ENCODE measurements at regions not wholly inside any gene's neighbourhood (a gene's known extent, or its start where the extent isn't known, plus 50 kb on each side); places are given as distances from the start of the nearest gene placed in this dataset.

DNA sequence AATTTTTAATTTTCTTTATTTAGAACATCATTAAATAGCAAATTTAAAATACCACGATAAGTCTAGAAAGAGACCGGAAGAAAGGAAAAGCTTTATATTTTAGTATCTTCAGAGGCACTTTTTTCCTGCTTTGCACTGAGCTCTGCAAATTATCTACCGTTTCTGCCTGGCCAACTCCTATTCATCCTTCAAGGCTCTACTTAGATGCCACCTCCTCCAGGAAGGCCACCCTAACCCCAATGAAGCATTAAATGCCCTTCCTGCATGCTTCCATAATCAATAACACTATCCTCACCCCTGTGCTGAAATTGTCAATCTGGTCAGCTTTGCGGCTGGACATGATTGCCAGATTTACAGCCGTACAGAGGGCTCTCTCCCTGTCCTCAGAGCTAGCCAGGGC lies 141.8 kb upstream of the CHST15 start:
- no peak overlapping the region for H3K27ac ChIP-seq (ENCODE audit: low read depth, low read length, severe bottlenecking)
- H3K4me1 ChIP-seq (ENCODE audit: control insufficient read depth, insufficient read depth, low read length, poor library complexity, severe bottlenecking), result no peaks in the 10 kb centered on the region
- WGBS, 2 experiments (ENCODE audit: insufficient coverage in 2 of 2), result 83 to 86% methylated on average over 3 to 4 of the region's 5 CpGs
- no peaks in the 10 kb centered on the region for H3K36me3 ChIP-seq (ENCODE audit: control insufficient read depth, insufficient read depth, low read length)
- H3K4me3 ChIP-seq (ENCODE audit: extremely low read depth, insufficient read depth, low read length, poor library complexity, severe bottlenecking), result no peak overlapping the region
- no peaks in the 10 kb centered on the region for H3K9me3 ChIP-seq (ENCODE audit: control insufficient read depth, low read length)

DNA sequence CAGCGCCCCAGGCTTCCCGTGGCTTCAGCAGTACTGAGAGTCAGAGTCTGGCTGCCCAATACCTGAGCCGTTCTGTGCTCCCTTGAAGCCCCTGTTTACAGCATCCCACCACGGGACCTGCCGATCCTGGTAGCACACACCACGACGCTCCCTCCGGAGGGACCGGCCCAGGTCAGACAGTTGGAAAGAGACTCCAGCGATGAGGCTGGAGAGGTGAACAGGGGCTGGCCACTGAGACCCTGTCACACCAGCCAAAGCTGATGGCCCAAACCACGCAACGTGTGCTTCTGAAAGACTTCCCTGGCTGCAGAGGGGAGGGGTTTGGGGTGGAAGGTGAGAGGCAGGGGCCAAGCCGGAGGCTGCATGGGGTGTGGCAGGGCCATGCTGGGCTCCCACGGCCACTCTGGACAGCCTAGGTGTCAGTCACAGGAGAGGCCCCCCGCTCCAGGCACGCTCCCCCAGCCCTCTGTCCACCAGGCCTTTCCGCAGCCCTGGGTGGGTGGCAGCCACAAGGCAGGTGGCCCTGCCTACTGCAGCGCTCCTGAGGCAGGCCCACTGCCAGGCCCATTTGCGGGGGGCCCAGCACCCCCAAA lies 140.2 kb upstream of the CHST15 start:
- H3K36me3 ChIP-seq (ENCODE audit: control insufficient read depth, insufficient read depth, low read length), result no peaks in the 10 kb centered on the region
- H3K4me3 ChIP-seq (ENCODE audit: extremely low read depth, insufficient read depth, low read length, poor library complexity, severe bottlenecking), result no peak overlapping the region
- no peaks in the 10 kb centered on the region for H3K9me3 ChIP-seq (ENCODE audit: control insufficient read depth, low read length)
- 92 to 94% methylated on average over 11 to 17 of the region's 19 CpGs for WGBS, 2 experiments (ENCODE audit: insufficient coverage in 2 of 2)
- no peak overlapping the region for H3K27ac ChIP-seq (ENCODE audit: low read depth, low read length, severe bottlenecking)
- H3K4me1 ChIP-seq (ENCODE audit: control insufficient read depth, insufficient read depth, low read length, poor library complexity, severe bottlenecking), result no peaks in the 10 kb centered on the region

DNA sequence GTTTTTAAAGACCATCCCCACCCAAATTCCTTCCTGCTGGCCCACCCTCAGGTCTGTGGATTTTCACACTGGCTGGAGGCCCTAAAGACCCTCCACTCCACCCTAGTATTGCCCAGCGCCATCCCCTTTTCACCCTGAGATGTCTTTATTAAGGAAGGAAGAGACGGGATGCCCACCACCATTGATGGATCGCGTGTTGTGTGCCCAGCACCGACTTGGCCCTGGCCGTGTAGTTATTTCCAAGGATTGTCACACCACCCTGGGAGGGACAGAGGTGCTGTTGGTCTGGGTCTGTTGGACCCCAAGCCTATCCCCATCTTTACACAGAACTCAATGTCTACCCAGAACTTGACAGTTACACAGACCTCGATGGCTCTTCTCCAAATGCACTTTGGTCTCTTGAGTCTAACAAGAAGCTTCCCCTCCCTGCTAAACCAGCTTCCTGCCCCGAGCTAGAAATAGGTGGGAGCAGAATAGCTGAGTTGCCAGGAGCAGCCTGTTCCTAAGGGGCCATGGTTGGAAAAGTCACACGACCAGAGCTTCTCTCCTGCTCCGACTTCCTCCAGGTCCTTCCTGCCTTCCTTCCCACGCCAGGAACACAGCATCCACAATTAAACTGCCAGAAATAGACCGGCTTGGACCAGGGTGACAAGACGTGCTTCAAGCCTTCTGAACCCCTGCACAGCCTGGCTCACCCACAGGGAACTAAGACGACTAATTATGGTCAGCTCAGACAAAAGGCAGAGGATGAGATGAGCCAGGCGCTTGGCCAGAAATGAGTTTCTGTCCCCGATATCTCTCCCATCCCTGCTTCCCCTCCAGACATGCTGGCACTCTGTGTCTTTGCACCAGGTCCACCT lies 139.5 kb upstream of the CHST15 start:
- WGBS, 2 experiments (ENCODE audit: insufficient coverage in 2 of 2), result 71 to 80% methylated on average over 9 to 11 of the region's 16 CpGs
- H3K27ac ChIP-seq (ENCODE audit: low read depth, low read length, severe bottlenecking), result no peak overlapping the region
- no peaks in the 10 kb centered on the region for H3K4me1 ChIP-seq (ENCODE audit: control insufficient read depth, insufficient read depth, low read length, poor library complexity, severe bottlenecking)

GRCh38 chr10:124231168-124232155 lies 138.1 kb upstream of the CHST15 start:
- no peak overlapping the region for H3K27ac ChIP-seq (ENCODE audit: low read depth, low read length, severe bottlenecking)
- H3K4me3 ChIP-seq (ENCODE audit: extremely low read depth, insufficient read depth, low read length, poor library complexity, severe bottlenecking), result no peak overlapping the region
- WGBS, 2 experiments (ENCODE audit: insufficient coverage in 2 of 2), result 93 to 95% methylated on average over 4 of the region's 8 CpGs
- no peaks in the 10 kb centered on the region for H3K4me1 ChIP-seq (ENCODE audit: control insufficient read depth, insufficient read depth, low read length, poor library complexity, severe bottlenecking)
- peaks cover 14% of the 10 kb centered on the region for H3K9me3 ChIP-seq (ENCODE audit: control insufficient read depth, low read length)
- no peaks in the 10 kb centered on the region for H3K36me3 ChIP-seq (ENCODE audit: control insufficient read depth, insufficient read depth, low read length)

More for the DNA sequence above, 139.5 kb upstream of the CHST15 start:
- no peaks in the 10 kb centered on the region for H3K36me3 ChIP-seq (ENCODE audit: control insufficient read depth, insufficient read depth, low read length)
- no peaks in the 10 kb centered on the region for H3K9me3 ChIP-seq (ENCODE audit: control insufficient read depth, low read length)
- no peak overlapping the region for H3K4me3 ChIP-seq (ENCODE audit: extremely low read depth, insufficient read depth, low read length, poor library complexity, severe bottlenecking)

DNA sequence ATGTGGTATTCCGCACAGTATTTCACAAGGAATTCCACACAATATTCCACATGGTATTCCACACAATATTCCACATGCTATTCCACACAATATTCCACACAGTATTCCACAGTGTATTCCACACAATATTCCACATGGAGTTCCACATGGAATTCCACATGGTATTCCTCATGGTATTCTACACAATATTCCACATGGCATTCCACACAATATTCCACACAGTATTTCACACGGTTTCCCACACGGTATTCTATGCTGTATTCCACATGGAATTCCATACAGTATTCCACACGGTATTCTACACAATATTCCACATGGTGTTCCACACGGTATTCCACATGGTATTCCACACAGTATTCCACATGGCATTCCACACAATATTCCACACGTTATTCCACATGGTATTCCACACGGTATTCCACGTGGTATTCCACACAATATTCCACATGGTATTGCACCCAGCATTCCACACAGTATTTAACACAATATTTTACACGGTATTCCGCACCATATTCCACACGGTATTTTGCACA lies 137.3 kb upstream of the CHST15 start:
- Histone ChIP-seq H3K4me1 (ENCODE audit: control insufficient read depth, insufficient read depth, low read length, poor library complexity, severe bottlenecking) (no peaks in the 10 kb centered on the region), H3K27ac (ENCODE audit: low read depth, low read length, severe bottlenecking) (no peak overlapping the region), H3K9me3 (ENCODE audit: control insufficient read depth, low read length) (peaks cover 15% of the 10 kb centered on the region), H3K4me3 (ENCODE audit: extremely low read depth, insufficient read depth, low read length, poor library complexity, severe bottlenecking) (no peak overlapping the region), H3K36me3 (ENCODE audit: control insufficient read depth, insufficient read depth, low read length) (no peaks in the 10 kb centered on the region)
- WGBS, 2 experiments (ENCODE audit: insufficient coverage in 2 of 2), result 83 to 88% methylated on average over 10 to 11 of the region's 11 CpGs

GRCh38 chr10:124229989-124230634 lies 136.7 kb upstream of the CHST15 start:
- Histone ChIP-seq H3K4me3 (ENCODE audit: extremely low read depth, insufficient read depth, low read length, poor library complexity, severe bottlenecking) (no peak overlapping the region), H3K9me3 (ENCODE audit: control insufficient read depth, low read length) (peaks cover 15% of the 10 kb centered on the region), H3K27ac (ENCODE audit: low read depth, low read length, severe bottlenecking) (no peak overlapping the region), H3K4me1 (ENCODE audit: control insufficient read depth, insufficient read depth, low read length, poor library complexity, severe bottlenecking) (no peaks in the 10 kb centered on the region), H3K36me3 (ENCODE audit: control insufficient read depth, insufficient read depth, low read length) (no peaks in the 10 kb centered on the region)
- 84 to 86% methylated on average over 15 of the region's 15 CpGs for WGBS, 2 experiments (ENCODE audit: insufficient coverage in 2 of 2)

- no peaks in the 10 kb centered on the region for H3K4me1 ChIP-seq (ENCODE audit: control insufficient read depth, insufficient read depth, low read length, poor library complexity, severe bottlenecking)
- no peak overlapping the region for H3K27ac ChIP-seq (ENCODE audit: low read depth, low read length, severe bottlenecking)
- H3K36me3 ChIP-seq (ENCODE audit: control insufficient read depth, insufficient read depth, low read length), result no peaks in the 10 kb centered on the region
- no peak overlapping the region for H3K4me3 ChIP-seq (ENCODE audit: extremely low read depth, insufficient read depth, low read length, poor library complexity, severe bottlenecking)
- peaks cover 15% of the 10 kb centered on the region for H3K9me3 ChIP-seq (ENCODE audit: control insufficient read depth, low read length)
- WGBS, 2 experiments (ENCODE audit: insufficient coverage in 2 of 2), result 82 to 88% methylated on average over 19 of the region's 19 CpGs
Observed at GRCh38 chr10:124229201-124229988, 136.0 kb upstream of the CHST15 start.

- H3K4me3 ChIP-seq (ENCODE audit: extremely low read depth, insufficient read depth, low read length, poor library complexity, severe bottlenecking), result no peak overlapping the region
- peaks cover 15% of the 10 kb centered on the region for H3K9me3 ChIP-seq (ENCODE audit: control insufficient read depth, low read length)
- H3K27ac ChIP-seq (ENCODE audit: low read depth, low read length, severe bottlenecking), result no peak overlapping the region
- H3K4me1 ChIP-seq (ENCODE audit: control insufficient read depth, insufficient read depth, low read length, poor library complexity, severe bottlenecking), result no peaks in the 10 kb centered on the region
- H3K36me3 ChIP-seq (ENCODE audit: control insufficient read depth, insufficient read depth, low read length), result no peaks in the 10 kb centered on the region
- 91 to 93% methylated on average over 2 of the region's 2 CpGs for WGBS, 2 experiments (ENCODE audit: insufficient coverage in 2 of 2)
Observed at GRCh38 chr10:124228471-124228870, 135.1 kb upstream of the CHST15 start.

DNA sequence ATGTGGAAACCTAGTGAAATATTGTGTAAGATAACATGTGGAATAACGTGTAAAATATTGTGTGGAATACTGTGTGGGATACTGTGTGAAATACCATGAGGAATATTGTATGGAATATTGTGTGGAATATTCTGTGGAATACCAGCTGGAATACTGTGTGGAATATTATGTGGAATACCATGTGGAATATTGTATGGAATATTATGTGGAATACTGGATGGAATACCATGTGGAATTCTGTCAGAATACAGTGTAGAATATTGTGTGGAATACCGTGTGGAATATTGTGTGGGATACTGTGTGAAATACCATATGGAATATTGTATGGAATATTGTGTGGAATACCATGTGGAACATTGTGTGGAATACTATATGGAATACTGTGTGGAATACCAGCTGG lies 134.6 kb upstream of the CHST15 start:
- Histone ChIP-seq H3K36me3 (ENCODE audit: control insufficient read depth, insufficient read depth, low read length) (no peaks in the 10 kb centered on the region), H3K9me3 (ENCODE audit: control insufficient read depth, low read length) (peaks cover 15% of the 10 kb centered on the region), H3K4me3 (ENCODE audit: extremely low read depth, insufficient read depth, low read length, poor library complexity, severe bottlenecking) (no peak overlapping the region), H3K4me1 (ENCODE audit: control insufficient read depth, insufficient read depth, low read length, poor library complexity, severe bottlenecking) (no peaks in the 10 kb centered on the region), H3K27ac (ENCODE audit: low read depth, low read length, severe bottlenecking) (no peak overlapping the region)
- 65 to 87% methylated on average over 2 of the region's 2 CpGs for WGBS, 2 experiments (ENCODE audit: insufficient coverage in 2 of 2)

All from mesodermal cell (in vitro differentiated cells).